Neural cell (in vitro differentiated cells): ENCODE measurements at regions not wholly inside any gene's neighbourhood (a gene's known extent, or its start where the extent isn't known, plus 50 kb on each side); places are given as distances from the start of the nearest gene placed in this dataset.

Source experiments
- H2AFZ ChIP-seq: fragments of 200-600, 300-800 bp; sonication (generic), shearing (Covaris generic); 2 replicates; pipeline ENCODE4 v1.6.0; 2014; ENCODE audit warnings: low read depth, mild to moderate bottlenecking, antibody characterized with exemption, low read length, moderate library complexity
- H3F3A ChIP-seq: fragments of 200-600 bp; shearing (Covaris generic); 2 replicates; pipeline ENCODE4 v1.6.1; 2016; ENCODE audit warnings: mild to moderate bottlenecking, moderate library complexity, mixed read lengths, antibody characterized with exemption, low read length; ENCODE audit not compliant: insufficient read depth, poor library complexity, severe bottlenecking
- H3K27ac ChIP-seq: fragments of 200-600, 300-800 bp; sonication (generic), shearing (Covaris generic); 2 replicates; pipeline ENCODE4 v1.5.1; 2014; ENCODE audit warnings: mild to moderate bottlenecking, low read length, moderate library complexity
- H3K27me3 ChIP-seq: fragments of 300-800, 200-600 bp; sonication (generic), shearing (Covaris generic); 2 replicates; pipeline ENCODE4 v1.6.0; 2014; ENCODE audit warnings: mild to moderate bottlenecking, low read depth, low read length, moderate library complexity; ENCODE audit not compliant: insufficient read depth
- H3K36me3 ChIP-seq: fragments of 300-800, 200-600 bp; sonication (generic), shearing (Covaris generic); 2 replicates; pipeline ENCODE4 v1.5.1; 2014; ENCODE audit warnings: mild to moderate bottlenecking, antibody characterized with exemption, low read length, moderate library complexity; ENCODE audit not compliant: insufficient read depth
- H3K4me2 ChIP-seq: fragments of 300-800, 200-600 bp; sonication (generic), shearing (Covaris generic); 2 replicates; pipeline ENCODE4 v1.6.0; 2014; ENCODE audit warnings: mild to moderate bottlenecking, low read length
- H3K4me3 ChIP-seq: fragments of 300-800, 200-600 bp; sonication (generic), shearing (Covaris generic); 2 replicates; pipeline ENCODE4 v1.5.1; 2014; ENCODE audit warnings: mild to moderate bottlenecking, low read length, moderate library complexity
- H3K79me2 ChIP-seq: fragments of 200-600 bp; shearing (Covaris generic); replicated peaks from 2 replicates; pipeline ENCODE4 v1.6.0; 2014; ENCODE audit warnings: mild to moderate bottlenecking, low read length, moderate library complexity; ENCODE audit not compliant: insufficient read depth
- H3K9ac ChIP-seq: fragments of 300-800, 200-600 bp; sonication (generic), shearing (Covaris generic); 2 replicates; pipeline ENCODE4 v1.6.1; 2016; ENCODE audit warnings: mild to moderate bottlenecking, low read length, mixed read lengths
- H3K9me2 ChIP-seq: fragments of 200-600 bp; shearing (Covaris generic); 2 replicates; pipeline ENCODE4 v1.6.1; 2016; ENCODE audit warnings: mild to moderate bottlenecking, low read length, mixed read lengths; ENCODE audit not compliant: insufficient read depth
- H3K9me3 ChIP-seq: fragments of 200-600, 300-800 bp; sonication (generic), shearing (Covaris generic); 2 replicates; pipeline ENCODE4 v1.6.1; 2016; ENCODE audit warnings: mild to moderate bottlenecking, mixed run types, low read length, moderate library complexity, mixed read lengths
- H4K20me1 ChIP-seq: fragments of 200-600 bp; shearing (Covaris generic); 2 replicates; pipeline ENCODE4 v1.6.1; 2016; ENCODE audit warnings: mild to moderate bottlenecking, mixed run types; ENCODE audit not compliant: insufficient read depth
- CTCF ChIP-seq: fragments of 450-650 bp; IDR thresholded peaks from 2 replicates; pipeline ENCODE4 v1.5.1; 2014; ENCODE audit warnings: antibody characterized with exemption, mild to moderate bottlenecking, moderate library complexity; ENCODE audit not compliant: poor library complexity, severe bottlenecking
- EP300 ChIP-seq: fragments of 450-650 bp; conservative IDR thresholded peaks from 2 replicates; pipeline ENCODE4 v1.6.1; 2014; ENCODE audit warnings: antibody characterized with exemption, mild to moderate bottlenecking, moderate library complexity; ENCODE audit not compliant: poor library complexity, severe bottlenecking
- EZH2 ChIP-seq: fragments of 200-600, 300-800 bp; shearing (Covaris generic), sonication (generic); IDR thresholded peaks from 2 replicates; pipeline ENCODE4 v1.6.1; 2014; ENCODE audit warnings: antibody characterized with exemption, low read length, borderline replicate concordance, mild to moderate bottlenecking; ENCODE audit not compliant: insufficient read depth, poor library complexity, severe bottlenecking
- MXI1 ChIP-seq: fragments of 450-650 bp; conservative IDR thresholded peaks from 2 replicates; pipeline ENCODE4 v1.6.1; 2014; ENCODE audit warnings: antibody characterized with exemption, mild to moderate bottlenecking; ENCODE audit not compliant: poor library complexity, severe bottlenecking
- POLR2AphosphoS5 ChIP-seq: IDR thresholded peaks from 2 replicates; pipeline ENCODE4 v1.6.1; 2012
- RAD21 ChIP-seq: fragments of 450-650 bp; conservative IDR thresholded peaks from 2 replicates; pipeline ENCODE4 v1.6.1; 2014; ENCODE audit warnings: antibody characterized with exemption, mild to moderate bottlenecking, moderate library complexity
- REST ChIP-seq: IDR thresholded peaks from 2 replicates; pipeline ENCODE4 v1.6.1; 2012; ENCODE audit warnings: borderline replicate concordance
- SMC3 ChIP-seq: fragments of 450-650 bp; conservative IDR thresholded peaks from 2 replicates; pipeline ENCODE4 v1.6.1; 2014; ENCODE audit warnings: antibody characterized with exemption, mild to moderate bottlenecking, moderate library complexity; ENCODE audit not compliant: poor library complexity
- TAF1 ChIP-seq: IDR thresholded peaks from 2 replicates; pipeline ENCODE4 v1.6.1; 2012; ENCODE audit warnings: low read depth

GRCh38 chr13:62626771-62627170 lies 1211.1 kb upstream of the PCDH20 start:
- no peak for TF ChIP-seq TAF1
- no peak for TF ChIP-seq POLR2AphosphoS5
- no peak for TF ChIP-seq EP300
- TF ChIP-seq CTCF = no peak
- no peak for TF ChIP-seq REST
- TF ChIP-seq SMC3 = no peak
- no peak for TF ChIP-seq RAD21
- TF ChIP-seq MXI1 = no peak
- no peak for TF ChIP-seq EZH2
- no peaks in the 10 kb centered on the region for H3K36me3 ChIP-seq
- H3K4me2 ChIP-seq = no peak overlapping the region
- no peaks in the 10 kb centered on the region for H3K9me3 ChIP-seq
- H3K27me3 ChIP-seq = no peaks in the 10 kb centered on the region
- H3K79me2 ChIP-seq = no peaks in the 10 kb centered on the region
- no peak overlapping the region for H2AFZ ChIP-seq
- no peak overlapping the region for H3K9ac ChIP-seq
- no peaks in the 10 kb centered on the region for H3F3A ChIP-seq
- H3K4me3 ChIP-seq = no peak overlapping the region
- H3K9me2 ChIP-seq = no peaks in the 10 kb centered on the region
- no peaks in the 10 kb centered on the region for H4K20me1 ChIP-seq
- no peak overlapping the region for H3K27ac ChIP-seq

- TF ChIP-seq RAD21 (no peak), REST (no peak)
- Histone ChIP-seq H2AFZ (no peak overlapping the region), H3K79me2 (no peaks in the 10 kb centered on the region), H3K27me3 (no peaks in the 10 kb centered on the region), H3K27ac (no peak overlapping the region), H3K9ac (no peak overlapping the region), H4K20me1 (no peaks in the 10 kb centered on the region), H3K9me2 (no peaks in the 10 kb centered on the region), H3F3A (no peaks in the 10 kb centered on the region), H3K9me3 (no peaks in the 10 kb centered on the region), H3K4me3 (no peak overlapping the region), H3K4me2 (no peak overlapping the region), H3K36me3 (no peaks in the 10 kb centered on the region)
These were observed 1209.7 kb upstream of the PCDH20 start for GRCh38 chr13:62625214-62625881.
